Tibial nerve (tissue), 4 donors: ENCODE measurements at regions not wholly inside any gene's neighbourhood (a gene's known extent, or its start where the extent isn't known, plus 50 kb on each side); places are given as distances from the start of the nearest gene placed in this dataset.
"Not testable (repeated sequence)": the region's sequence is repeated elsewhere in the genome, so short reads cannot be mapped to it uniquely, and the experiment has no call there.

Experiments
- DNase-seq, 2 donors: peaks; one replicate each; pipeline ENCODE4 v3.0.0-alpha.2; 2019; ENCODE audit warnings: low spot score in 2 of 2
- H3K27ac ChIP-seq, 4 donors: fragments of 200-600 bp; sonication (generic) in 3 of 4; one replicate each; pipeline ENCODE4 v1.5.1; 2017 to 2019; ENCODE audit warnings: mild to moderate bottlenecking in 1 of 4
- H3K27me3 ChIP-seq, 2 donors: fragments of 200-600 bp; sonication (generic) in 1 of 2; one replicate each; pipeline versions ENCODE4 v1.5.1 to v1.6.0; 2017 to 2019
- H3K36me3 ChIP-seq, 3 donors: fragments of 200-600 bp; sonication (generic); one replicate each; pipeline ENCODE4 v1.5.1; 2018 to 2019
- H3K4me1 ChIP-seq, 4 donors: fragments of 200-600 bp; sonication (generic) in 3 of 4; one replicate each; pipeline ENCODE4 v1.5.1; 2017 to 2019
- H3K4me3 ChIP-seq, 4 donors: fragments of 200-600 bp; sonication (generic) in 3 of 4; one replicate each; pipeline ENCODE4 v1.5.1; 2017 to 2019; ENCODE audit warnings: mild to moderate bottlenecking in 1 of 4, moderate library complexity in 1 of 4
- H3K9me3 ChIP-seq, 4 donors: fragments of 200-600 bp; sonication (generic) in 3 of 4; one replicate each; pipeline ENCODE4 v1.5.1; 2017 to 2019
- CTCF ChIP-seq, 5 experiments: fragments of 200-600 bp in 3 of 5; fragments of 450-650 bp in 2 of 5; sonication (generic) in 3 of 5; IDR thresholded peaks; one replicate each; pipeline ENCODE4 v1.5.1; 2016 to 2019; ENCODE audit warnings: antibody characterized with exemption in 5 of 5, mild to moderate bottlenecking in 3 of 5, moderate library complexity in 2 of 5
- EP300 ChIP-seq, 2 donors: sonication (generic); formaldehyde crosslinking; IDR thresholded peaks; one replicate each; pipeline ENCODE4 v1.6.1; 2017; ENCODE audit warnings: antibody characterized with exemption in 2 of 2, mild to moderate bottlenecking in 1 of 2
- POLR2A ChIP-seq, 2 donors: fragments of 450-650 bp; IDR thresholded peaks; one replicate each; pipeline ENCODE4 v1.6.1; 2017; ENCODE audit warnings: antibody characterized with exemption in 2 of 2, mild to moderate bottlenecking in 2 of 2, moderate library complexity in 2 of 2
- WGBS, 2 donors: methylation state at CpG; one replicate each; pipeline ENCODE4 v1.1.5; 2018; 5-methylcytosine and 5-hydroxymethylcytosine counted together

- no peak for TF ChIP-seq CTCF (IDR thresholded peaks at IDR 0.05)
- TF ChIP-seq POLR2A (IDR thresholded peaks at IDR 0.05) = no peak
- no peak for TF ChIP-seq EP300 (IDR thresholded peaks at IDR 0.05)
- no peak overlapping the region for H3K27ac ChIP-seq
- H3K27me3 ChIP-seq = no peaks in the 10 kb centered on the region
- no peak overlapping the region for H3K4me3 ChIP-seq
- H3K36me3 ChIP-seq = no peaks in the 10 kb centered on the region
- no peaks in the 10 kb centered on the region for H3K4me1 ChIP-seq
- DNase-seq = no peak
- H3K9me3 ChIP-seq = peaks cover 0 to 2% (median 0%) of the 10 kb centered on the region in 4 donors
Observed at GRCh38 chr15:23773093-23773492, 86.0 kb upstream of the NDN start.

- Histone ChIP-seq H3K4me3 (no peak overlapping the region), H3K36me3 (no peaks in the 10 kb centered on the region), H3K9me3 (no peaks in the 10 kb centered on the region), H3K27me3 (no peaks in the 10 kb centered on the region), H3K27ac (no peak overlapping the region), H3K4me1 (no peaks in the 10 kb centered on the region)
- no peak for DNase-seq
- 16 to 30% methylated on average over 2 of the region's 2 CpGs for WGBS, 2 donors
- TF ChIP-seq POLR2A (IDR thresholded peaks at IDR 0.05) = no peak
- no peak for TF ChIP-seq CTCF (IDR thresholded peaks at IDR 0.05)
- no peak for TF ChIP-seq EP300 (IDR thresholded peaks at IDR 0.05)
Observed at GRCh38 chr15:23787346-23788105, 100.4 kb upstream of the NDN start.

GRCh38 chr15:23793191-23793680 lies 106.1 kb upstream of the NDN start:
- Histone ChIP-seq H3K9me3 (no peaks in the 10 kb centered on the region), H3K36me3 (no peaks in the 10 kb centered on the region), H3K27me3 (no peaks in the 10 kb centered on the region), H3K4me3 (no peak overlapping the region), H3K4me1 (no peaks in the 10 kb centered on the region), H3K27ac (no peak overlapping the region)
- 71 to 76% methylated on average over 6 of the region's 6 CpGs for whole genome bisulfite sequencing, 2 donors
- no peak for TF ChIP-seq EP300 (IDR thresholded peaks at IDR 0.05)
- no peak for TF ChIP-seq CTCF (IDR thresholded peaks at IDR 0.05)
- TF ChIP-seq POLR2A (IDR thresholded peaks at IDR 0.05) = no peak
- no peak for DNase-seq

- no peaks in the 10 kb centered on the region for H3K4me1 ChIP-seq
- WGBS, 2 donors = 49 to 50% methylated on average over 22 of the region's 22 CpGs
- no peak overlapping the region for H3K27ac ChIP-seq
- no peaks in the 10 kb centered on the region for H3K27me3 ChIP-seq
- no peaks in the 10 kb centered on the region for H3K9me3 ChIP-seq
- no peak overlapping the region for H3K4me3 ChIP-seq
- TF ChIP-seq CTCF (IDR thresholded peaks at IDR 0.05) = no peak
- no peak for TF ChIP-seq EP300 (IDR thresholded peaks at IDR 0.05)
- TF ChIP-seq POLR2A (IDR thresholded peaks at IDR 0.05) = no peak
- DNase-seq = no peak
- H3K36me3 ChIP-seq = no peaks in the 10 kb centered on the region
Observed at GRCh38 chr15:23797747-23798446, 110.8 kb upstream of the NDN start.

- no peaks in the 10 kb centered on the region for H3K27me3 ChIP-seq
- no peak overlapping the region for H3K4me3 ChIP-seq
- WGBS, 2 donors = 81 to 82% methylated on average over 2 of the region's 2 CpGs
- TF ChIP-seq EP300 (IDR thresholded peaks at IDR 0.05) = no peak
- TF ChIP-seq CTCF (IDR thresholded peaks at IDR 0.05) = no peak
- no peak for TF ChIP-seq POLR2A (IDR thresholded peaks at IDR 0.05)
- no peaks in the 10 kb centered on the region for H3K9me3 ChIP-seq
- H3K4me1 ChIP-seq = no peaks in the 10 kb centered on the region
- no peak overlapping the region for H3K27ac ChIP-seq
- H3K36me3 ChIP-seq = no peaks in the 10 kb centered on the region
- no peak for DNase-seq
Observed at GRCh38 chr15:23801881-23802280, 114.8 kb upstream of the NDN start.

GRCh38 chr15:23802896-23803435 lies 115.9 kb upstream of the NDN start:
- DNase-seq, H3K36me3 ChIP-seq, H3K27me3 ChIP-seq, H3K9me3 ChIP-seq, H3K4me3 ChIP-seq, H3K27ac ChIP-seq, H3K4me1 ChIP-seq: not testable (repeated sequence)
- WGBS, 2 donors = 87 to 94% methylated on average over 17 to 31 of the region's 37 CpGs
